ENCODE measurements at regions not wholly inside any gene's neighbourhood (a gene's known extent, or its start where the extent isn't known, plus 50 kb on each side); places are given as distances from the start of the nearest gene placed in this dataset.
"Not testable (repeated sequence)": the region's sequence is repeated elsewhere in the genome, so short reads cannot be mapped to it uniquely, and the experiment has no call there.

DNA sequence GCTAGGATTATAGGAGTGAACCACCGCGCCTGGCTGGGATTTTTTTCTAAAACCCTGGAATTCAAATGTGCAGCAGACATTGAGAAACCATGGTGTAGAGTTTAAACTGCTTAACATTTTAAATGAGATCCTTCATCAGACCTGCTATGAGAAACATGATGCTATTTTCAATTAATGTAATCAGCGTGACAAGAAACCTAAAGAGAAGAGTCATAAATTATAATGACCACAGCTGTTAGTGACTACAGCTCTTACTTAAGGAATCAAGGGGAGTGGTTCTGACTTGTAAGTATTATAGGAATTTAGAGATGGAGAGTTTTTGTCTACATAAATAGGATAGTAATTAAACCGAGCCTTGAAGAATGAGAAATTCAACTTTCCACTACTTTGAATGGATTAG lies 170.6 kb downstream of the BARX2 start:
- peaks cover 17% of the 10 kb centered on the region for H3K9me3 ChIP-seq (ENCODE audit: insufficient read depth, low read length, severe bottlenecking)
- TF ChIP-seq CTCF (IDR thresholded peaks at IDR 0.05; ENCODE audit: borderline replicate concordance, extremely low read depth, low read length, poor library complexity, severe bottlenecking): no peak
- TF ChIP-seq EZH2 (IDR thresholded peaks at IDR 0.05; ENCODE audit: borderline replicate concordance, low read depth, low read length, severe bottlenecking): no peak
- no peak overlapping the region for H2AFZ ChIP-seq (ENCODE audit: low read depth, low read length)
- H3K4me2 ChIP-seq (ENCODE audit: insufficient read depth, low read length): no peak overlapping the region
- no peak overlapping the region for H3K27ac ChIP-seq (ENCODE audit: low read length)
- no peaks in the 10 kb centered on the region for H4K20me1 ChIP-seq (ENCODE audit: insufficient read depth, low read length)
- no peaks in the 10 kb centered on the region for H3K27me3 ChIP-seq (ENCODE audit: insufficient read depth, low read length, poor library complexity)
- H3K4me1 ChIP-seq (ENCODE audit: insufficient read depth, low read length): no peaks in the 10 kb centered on the region
- H3K79me2 ChIP-seq (ENCODE audit: insufficient read depth, low read length): no peaks in the 10 kb centered on the region
- H3K36me3 ChIP-seq (ENCODE audit: insufficient read depth, low read length): no peaks in the 10 kb centered on the region
- H3K4me3 ChIP-seq (ENCODE audit: low read depth in 1 of 2, low read length in 2 of 2): no peak overlapping the region
- H3K9ac ChIP-seq (ENCODE audit: low read depth, low read length): no peak overlapping the region
- DNase-seq: no peak
- ATAC-seq (ENCODE audit: insufficient read depth, low read depth): no peak

GRCh38 chr11:129557421-129557820 lies 181.8 kb downstream of the BARX2 start:
- DNase-seq (no peak), ATAC-seq (ENCODE audit: insufficient read depth, low read depth) (no peak)
- TF ChIP-seq EZH2 (IDR thresholded peaks at IDR 0.05; ENCODE audit: borderline replicate concordance, low read depth, low read length, severe bottlenecking): no peak
- TF ChIP-seq CTCF (IDR thresholded peaks at IDR 0.05; ENCODE audit: borderline replicate concordance, extremely low read depth, low read length, poor library complexity, severe bottlenecking): no peak
- H3K9ac ChIP-seq (ENCODE audit: low read depth, low read length): no peak overlapping the region
- H3K4me1 ChIP-seq (ENCODE audit: insufficient read depth, low read length): no peaks in the 10 kb centered on the region
- H3K9me3 ChIP-seq (ENCODE audit: insufficient read depth, low read length, severe bottlenecking): no peaks in the 10 kb centered on the region
- no peak overlapping the region for H3K4me3 ChIP-seq (ENCODE audit: low read depth in 1 of 2, low read length in 2 of 2)
- no peak overlapping the region for H3K4me2 ChIP-seq (ENCODE audit: insufficient read depth, low read length)
- no peak overlapping the region for H2AFZ ChIP-seq (ENCODE audit: low read depth, low read length)
- H3K27ac ChIP-seq (ENCODE audit: low read length): no peak overlapping the region
- H3K27me3 ChIP-seq (ENCODE audit: insufficient read depth, low read length, poor library complexity): no peaks in the 10 kb centered on the region
- no peaks in the 10 kb centered on the region for H3K36me3 ChIP-seq (ENCODE audit: insufficient read depth, low read length)
- H3K79me2 ChIP-seq (ENCODE audit: insufficient read depth, low read length): no peaks in the 10 kb centered on the region
- no peaks in the 10 kb centered on the region for H4K20me1 ChIP-seq (ENCODE audit: insufficient read depth, low read length)

- H3K9me3 ChIP-seq (ENCODE audit: insufficient read depth, low read length, severe bottlenecking): no peaks in the 10 kb centered on the region
These were observed 193.4 kb downstream of the BARX2 start for GRCh38 chr11:129569007-129569406.

GRCh38 chr11:129572667-129573066 lies 197.0 kb downstream of the BARX2 start:
- H4K20me1 ChIP-seq (ENCODE audit: insufficient read depth, low read length); H3K9me3 ChIP-seq (ENCODE audit: insufficient read depth, low read length, severe bottlenecking); H3K4me1 ChIP-seq (ENCODE audit: insufficient read depth, low read length); H3K4me3 ChIP-seq (ENCODE audit: low read depth in 1 of 2, low read length in 2 of 2); H3K4me2 ChIP-seq (ENCODE audit: insufficient read depth, low read length); H3K36me3 ChIP-seq (ENCODE audit: insufficient read depth, low read length); DNase-seq; H3K79me2 ChIP-seq (ENCODE audit: insufficient read depth, low read length); ATAC-seq (ENCODE audit: insufficient read depth, low read depth); H3K27me3 ChIP-seq (ENCODE audit: insufficient read depth, low read length, poor library complexity); H3K27ac ChIP-seq (ENCODE audit: low read length); H2AFZ ChIP-seq (ENCODE audit: low read depth, low read length); H3K9ac ChIP-seq (ENCODE audit: low read depth, low read length): not testable (repeated sequence)

More at GRCh38 chr11:129569007-129569406, 193.4 kb downstream of the BARX2 start:
- Histone ChIP-seq H3K79me2 (ENCODE audit: insufficient read depth, low read length) (no peaks in the 10 kb centered on the region), H3K4me2 (ENCODE audit: insufficient read depth, low read length) (no peak overlapping the region), H3K4me3 (ENCODE audit: low read depth in 1 of 2, low read length in 2 of 2) (no peak overlapping the region), H3K27ac (ENCODE audit: low read length) (no peak overlapping the region), H3K27me3 (ENCODE audit: insufficient read depth, low read length, poor library complexity) (no peaks in the 10 kb centered on the region), H3K9ac (ENCODE audit: low read depth, low read length) (no peak overlapping the region), H3K36me3 (ENCODE audit: insufficient read depth, low read length) (no peaks in the 10 kb centered on the region), H2AFZ (ENCODE audit: low read depth, low read length) (no peak overlapping the region), H3K4me1 (ENCODE audit: insufficient read depth, low read length) (no peaks in the 10 kb centered on the region), H4K20me1 (ENCODE audit: insufficient read depth, low read length) (no peaks in the 10 kb centered on the region)
- no peak for TF ChIP-seq CTCF (IDR thresholded peaks at IDR 0.05; ENCODE audit: borderline replicate concordance, extremely low read depth, low read length, poor library complexity, severe bottlenecking)
- no peak for TF ChIP-seq EZH2 (IDR thresholded peaks at IDR 0.05; ENCODE audit: borderline replicate concordance, low read depth, low read length, severe bottlenecking)
- DNase-seq (no peak), ATAC-seq (ENCODE audit: insufficient read depth, low read depth) (no peak)

Data from DND-41 (cell line).